ENCODE measurements at regions not wholly inside any gene's neighbourhood (a gene's known extent, or its start where the extent isn't known, plus 50 kb on each side); places are given as distances from the start of the nearest gene placed in this dataset.

DNA sequence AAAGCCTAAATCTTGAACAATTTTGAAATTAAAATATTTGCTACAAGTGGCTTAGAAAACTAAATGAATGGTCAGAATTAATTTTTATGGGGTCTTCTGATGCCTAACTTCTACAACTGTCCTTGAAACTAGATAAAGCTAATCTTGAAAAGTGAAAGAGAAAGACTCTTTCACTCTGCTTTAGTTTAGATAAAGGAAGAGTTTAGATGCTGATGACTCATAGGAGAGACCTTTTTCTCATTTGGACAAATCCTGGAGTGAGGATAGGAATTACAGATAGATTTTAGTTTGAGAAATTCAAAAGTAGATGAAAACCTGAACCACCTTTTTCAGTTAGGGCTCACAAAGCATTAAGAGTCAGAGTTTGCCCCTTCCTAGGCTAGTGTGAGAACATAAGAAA is 342.3 kb upstream of the GRID2 start:
- H2BK15ac ChIP-seq (ENCODE audit: low read length), result no peak overlapping the region
- no peak overlapping the region for H2AK5ac ChIP-seq (ENCODE audit: low read depth, low read length)
- H3K4me3 ChIP-seq (ENCODE audit: low read length in 2 of 2), result no peak overlapping the region
- no peak overlapping the region for H3K27ac ChIP-seq (replicated peaks; ENCODE audit: low read length)
- H3K18ac ChIP-seq (ENCODE audit: low read length), result no peak overlapping the region
- no peak overlapping the region for H3K9ac ChIP-seq (ENCODE audit: low read depth, low read length, poor library complexity)
- no peak overlapping the region for H3K14ac ChIP-seq (ENCODE audit: low read length)
- no peak overlapping the region for H2BK12ac ChIP-seq (ENCODE audit: low read length)
- no peak overlapping the region for H2BK120ac ChIP-seq (ENCODE audit: low read depth, low read length)
- H3K36me3 ChIP-seq (replicated peaks in 1 of 2; ENCODE audit: control insufficient read depth in 2 of 2, insufficient read depth in 2 of 2, low read length in 2 of 2), result no peaks in the 10 kb centered on the region
- no peaks in the 10 kb centered on the region for H3K79me1 ChIP-seq (ENCODE audit: low read depth, low read length)
- no peak overlapping the region for H4K8ac ChIP-seq (ENCODE audit: low read depth, low read length)
- H4K91ac ChIP-seq (ENCODE audit: low read depth, low read length, poor library complexity), result no peak overlapping the region
- H2BK5ac ChIP-seq (ENCODE audit: low read length), result no peak overlapping the region
- no peak overlapping the region for H3K4me2 ChIP-seq (ENCODE audit: insufficient read depth, low read length, poor library complexity, severe bottlenecking)
- H3K23ac ChIP-seq (ENCODE audit: low read depth, low read length, poor library complexity), result no peak overlapping the region
- H2AFZ ChIP-seq (ENCODE audit: low read length), result no peak overlapping the region
- no peak overlapping the region for H3K4ac ChIP-seq (ENCODE audit: low read length)
- H3K27me3 ChIP-seq (ENCODE audit: control insufficient read depth in 3 of 3, insufficient read depth in 3 of 3, low read depth in 1 of 3, low read length in 3 of 3), result no peaks in the 10 kb centered on the region
- no peaks in the 10 kb centered on the region for H3K9me3 ChIP-seq (replicated peaks in 1 of 2; ENCODE audit: control insufficient read depth in 2 of 2, insufficient read depth in 1 of 2, low read depth in 1 of 2, low read length in 2 of 2)
- DNase-seq (ENCODE audit: low spot score), result no peak
- H3K4me1 ChIP-seq (ENCODE audit: control insufficient read depth in 2 of 2, insufficient read depth in 1 of 2, low read depth in 1 of 2, low read length in 2 of 2), result peaks cover 0 to 2% of the 10 kb centered on the region in 2 donors

DNA sequence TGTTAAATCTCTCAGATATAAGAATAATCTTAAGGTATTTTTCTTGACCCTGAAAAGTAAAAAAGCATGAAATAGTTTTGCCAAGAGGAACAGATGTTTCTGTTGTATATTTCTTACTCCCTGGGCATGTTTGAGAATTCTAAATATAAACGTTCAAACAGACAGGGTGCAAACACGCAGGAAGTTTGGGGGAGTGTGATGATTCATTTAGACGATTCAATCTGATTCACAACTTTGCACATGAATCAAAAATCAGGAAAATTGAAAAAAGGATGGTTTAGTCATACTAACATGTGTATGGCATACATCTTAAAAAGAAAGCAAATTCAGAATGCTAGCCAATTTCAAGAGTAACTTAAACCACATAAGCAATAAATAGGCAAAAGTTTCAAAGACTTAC is 340.3 kb upstream of the GRID2 start:
- Histone ChIP-seq H3K79me1 (ENCODE audit: low read depth, low read length) (no peaks in the 10 kb centered on the region), H2BK120ac (ENCODE audit: low read depth, low read length) (no peak overlapping the region), H3K23ac (ENCODE audit: low read depth, low read length, poor library complexity) (no peak overlapping the region), H2AFZ (ENCODE audit: low read length) (no peak overlapping the region), H3K9ac (ENCODE audit: low read depth, low read length, poor library complexity) (no peak overlapping the region), H3K27me3 (ENCODE audit: control insufficient read depth in 3 of 3, insufficient read depth in 3 of 3, low read depth in 1 of 3, low read length in 3 of 3) (no peaks in the 10 kb centered on the region), H3K18ac (ENCODE audit: low read length) (no peak overlapping the region), H3K4ac (ENCODE audit: low read length) (no peak overlapping the region), H2BK5ac (ENCODE audit: low read length) (no peak overlapping the region), H2BK15ac (ENCODE audit: low read length) (no peak overlapping the region), H3K9me3 (replicated peaks in 1 of 2; ENCODE audit: control insufficient read depth in 2 of 2, insufficient read depth in 1 of 2, low read depth in 1 of 2, low read length in 2 of 2) (no peaks in the 10 kb centered on the region), H3K4me1 (ENCODE audit: control insufficient read depth in 2 of 2, insufficient read depth in 1 of 2, low read depth in 1 of 2, low read length in 2 of 2) (peaks cover 0 to 2% of the 10 kb centered on the region in 2 donors), H3K27ac (replicated peaks; ENCODE audit: low read length) (no peak overlapping the region), H3K36me3 (replicated peaks in 1 of 2; ENCODE audit: control insufficient read depth in 2 of 2, insufficient read depth in 2 of 2, low read length in 2 of 2) (no peaks in the 10 kb centered on the region), H3K4me2 (ENCODE audit: insufficient read depth, low read length, poor library complexity, severe bottlenecking) (no peak overlapping the region), H2AK5ac (ENCODE audit: low read depth, low read length) (no peak overlapping the region), H4K91ac (ENCODE audit: low read depth, low read length, poor library complexity) (no peak overlapping the region), H4K8ac (ENCODE audit: low read depth, low read length) (no peak overlapping the region), H3K4me3 (ENCODE audit: low read length in 2 of 2) (no peak overlapping the region), H2BK12ac (ENCODE audit: low read length) (no peak overlapping the region), H3K14ac (ENCODE audit: low read length) (no peak overlapping the region)
- WGBS, 2 donors (ENCODE audit: extremely low coverage in 2 of 2, insufficient read length in 2 of 2, insufficient replicate concordance in 1 of 2), result no CpG with 5 or more reads among the region's 3 CpGs
- no peak for DNase-seq (ENCODE audit: low spot score)

DNA sequence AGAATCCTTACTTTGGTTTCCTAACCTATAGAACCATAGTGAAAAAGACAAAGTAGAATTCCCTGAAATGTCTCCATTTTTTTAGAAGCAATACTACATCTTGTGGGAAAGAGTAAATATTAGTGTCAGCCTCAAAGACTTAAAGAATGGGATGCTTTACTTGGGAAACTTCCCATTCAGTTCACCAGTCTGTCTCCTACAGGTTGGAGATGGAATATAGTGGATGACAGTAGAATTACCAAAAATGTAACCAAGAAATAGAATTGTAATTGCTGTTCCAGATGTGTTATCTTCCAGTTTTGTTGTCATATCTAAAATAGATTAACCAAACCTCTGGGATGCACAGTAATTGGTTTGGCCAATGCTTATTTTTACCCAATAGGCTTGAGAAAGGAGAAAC is 338.6 kb upstream of the GRID2 start:
- no peaks in the 10 kb centered on the region for H3K9me3 ChIP-seq (replicated peaks in 1 of 2; ENCODE audit: control insufficient read depth in 2 of 2, insufficient read depth in 1 of 2, low read depth in 1 of 2, low read length in 2 of 2)
- H3K4me1 ChIP-seq (ENCODE audit: control insufficient read depth in 2 of 2, insufficient read depth in 1 of 2, low read depth in 1 of 2, low read length in 2 of 2), result no peaks in the 10 kb centered on the region
- H2AFZ ChIP-seq (ENCODE audit: low read length), result no peak overlapping the region
- no peaks in the 10 kb centered on the region for H3K79me1 ChIP-seq (ENCODE audit: low read depth, low read length)
- DNase-seq (ENCODE audit: low spot score), result no peak
- no peak overlapping the region for H3K14ac ChIP-seq (ENCODE audit: low read length)
- H3K23ac ChIP-seq (ENCODE audit: low read depth, low read length, poor library complexity), result no peak overlapping the region
- no peaks in the 10 kb centered on the region for H3K27me3 ChIP-seq (ENCODE audit: control insufficient read depth in 3 of 3, insufficient read depth in 3 of 3, low read depth in 1 of 3, low read length in 3 of 3)
- no peak overlapping the region for H3K4me3 ChIP-seq (ENCODE audit: low read length in 2 of 2)
- no peaks in the 10 kb centered on the region for H3K36me3 ChIP-seq (replicated peaks in 1 of 2; ENCODE audit: control insufficient read depth in 2 of 2, insufficient read depth in 2 of 2, low read length in 2 of 2)
- no peak overlapping the region for H3K9ac ChIP-seq (ENCODE audit: low read depth, low read length, poor library complexity)
- no peak overlapping the region for H3K27ac ChIP-seq (replicated peaks; ENCODE audit: low read length)
- H4K8ac ChIP-seq (ENCODE audit: low read depth, low read length), result no peak overlapping the region
- no peak overlapping the region for H3K4me2 ChIP-seq (ENCODE audit: insufficient read depth, low read length, poor library complexity, severe bottlenecking)
- H3K18ac ChIP-seq (ENCODE audit: low read length), result no peak overlapping the region
- no peak overlapping the region for H2BK120ac ChIP-seq (ENCODE audit: low read depth, low read length)
- H3K4ac ChIP-seq (ENCODE audit: low read length), result no peak overlapping the region
- H4K91ac ChIP-seq (ENCODE audit: low read depth, low read length, poor library complexity), result no peak overlapping the region
- H2BK15ac ChIP-seq (ENCODE audit: low read length), result no peak overlapping the region
- H2BK12ac ChIP-seq (ENCODE audit: low read length), result no peak overlapping the region
- no peak overlapping the region for H2AK5ac ChIP-seq (ENCODE audit: low read depth, low read length)
- H2BK5ac ChIP-seq (ENCODE audit: low read length), result no peak overlapping the region

DNA sequence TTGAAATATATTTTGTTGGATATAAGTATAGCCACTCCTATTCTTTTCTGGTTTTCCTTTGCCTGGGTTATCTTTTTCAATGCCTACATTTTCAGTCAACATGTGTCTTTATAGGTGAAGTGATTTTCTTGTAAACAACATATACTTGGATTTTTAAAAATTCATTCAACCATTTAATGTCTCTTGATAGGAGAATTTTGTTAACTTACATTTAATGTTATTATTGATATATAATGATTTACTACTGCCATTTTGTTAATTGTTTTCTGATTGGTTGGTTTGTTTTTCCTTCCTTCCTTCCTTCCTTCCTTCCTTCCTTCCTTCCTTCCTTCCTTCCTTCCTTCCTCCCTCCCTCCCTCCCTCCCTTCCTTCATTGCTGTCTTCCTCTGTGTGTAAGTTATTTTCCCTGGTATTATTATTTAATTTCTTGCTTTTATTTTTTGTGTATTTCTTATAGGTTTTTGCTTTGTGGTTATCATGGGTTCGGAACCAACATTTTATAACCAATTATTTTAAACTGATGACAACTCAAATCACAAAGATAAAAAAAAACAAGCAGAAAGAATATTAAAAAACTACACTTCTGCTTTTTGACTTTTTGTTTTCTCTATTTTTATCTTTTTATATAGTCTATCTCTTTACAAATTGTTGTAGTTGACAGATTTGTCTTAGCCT is 330.1 kb upstream of the GRID2 start:
- H3K36me3 ChIP-seq (replicated peaks in 1 of 2; ENCODE audit: control insufficient read depth in 2 of 2, insufficient read depth in 2 of 2, low read length in 2 of 2), result no peaks in the 10 kb centered on the region
- no peak overlapping the region for H4K91ac ChIP-seq (ENCODE audit: low read depth, low read length, poor library complexity)
- no peak for DNase-seq (ENCODE audit: low spot score)
- no peak overlapping the region for H3K9ac ChIP-seq (ENCODE audit: low read depth, low read length, poor library complexity)
- no peak overlapping the region for H3K23ac ChIP-seq (ENCODE audit: low read depth, low read length, poor library complexity)
- no peaks in the 10 kb centered on the region for H3K27me3 ChIP-seq (ENCODE audit: control insufficient read depth in 3 of 3, insufficient read depth in 3 of 3, low read depth in 1 of 3, low read length in 3 of 3)
- H2AFZ ChIP-seq (ENCODE audit: low read length), result no peak overlapping the region
- H2BK12ac ChIP-seq (ENCODE audit: low read length), result no peak overlapping the region
- no peak overlapping the region for H3K18ac ChIP-seq (ENCODE audit: low read length)
- H3K4me3 ChIP-seq (ENCODE audit: low read length in 2 of 2), result no peak overlapping the region
- H3K79me1 ChIP-seq (ENCODE audit: low read depth, low read length), result no peaks in the 10 kb centered on the region
- H2BK120ac ChIP-seq (ENCODE audit: low read depth, low read length), result no peak overlapping the region
- no peak overlapping the region for H3K4ac ChIP-seq (ENCODE audit: low read length)
- no peak overlapping the region for H3K27ac ChIP-seq (replicated peaks; ENCODE audit: low read length)
- H3K4me2 ChIP-seq (ENCODE audit: insufficient read depth, low read length, poor library complexity, severe bottlenecking), result no peak overlapping the region
- H2AK5ac ChIP-seq (ENCODE audit: low read depth, low read length), result no peak overlapping the region
- no peak overlapping the region for H2BK5ac ChIP-seq (ENCODE audit: low read length)
- no CpG with 5 or more reads among the region's 1 CpG for WGBS, 2 donors (ENCODE audit: extremely low coverage in 2 of 2, insufficient read length in 2 of 2, insufficient replicate concordance in 1 of 2)
- H3K4me1 ChIP-seq (ENCODE audit: control insufficient read depth in 2 of 2, insufficient read depth in 1 of 2, low read depth in 1 of 2, low read length in 2 of 2), result no peaks in the 10 kb centered on the region
- H4K8ac ChIP-seq (ENCODE audit: low read depth, low read length), result no peak overlapping the region
- H2BK15ac ChIP-seq (ENCODE audit: low read length), result no peak overlapping the region
- H3K14ac ChIP-seq (ENCODE audit: low read length), result no peak overlapping the region
- no peaks in the 10 kb centered on the region for H3K9me3 ChIP-seq (replicated peaks in 1 of 2; ENCODE audit: control insufficient read depth in 2 of 2, insufficient read depth in 1 of 2, low read depth in 1 of 2, low read length in 2 of 2)

Measured in neuronal stem cell (in vitro differentiated cells).